HG03442 (cell line): ENCODE measurements at regions not wholly inside any gene's neighbourhood (a gene's known extent, or its start where the extent isn't known, plus 50 kb on each side); places are given as distances from the start of the nearest gene placed in this dataset.

Experiments used
- ATAC-seq: cut with Tn5 transposase; IDR thresholded peaks from one replicate; pipeline ENCODE4 v1.9.1; 2021; ENCODE audit warnings: mild to moderate bottlenecking, moderate library complexity; ENCODE audit not compliant: unreplicated experiment

DNA sequence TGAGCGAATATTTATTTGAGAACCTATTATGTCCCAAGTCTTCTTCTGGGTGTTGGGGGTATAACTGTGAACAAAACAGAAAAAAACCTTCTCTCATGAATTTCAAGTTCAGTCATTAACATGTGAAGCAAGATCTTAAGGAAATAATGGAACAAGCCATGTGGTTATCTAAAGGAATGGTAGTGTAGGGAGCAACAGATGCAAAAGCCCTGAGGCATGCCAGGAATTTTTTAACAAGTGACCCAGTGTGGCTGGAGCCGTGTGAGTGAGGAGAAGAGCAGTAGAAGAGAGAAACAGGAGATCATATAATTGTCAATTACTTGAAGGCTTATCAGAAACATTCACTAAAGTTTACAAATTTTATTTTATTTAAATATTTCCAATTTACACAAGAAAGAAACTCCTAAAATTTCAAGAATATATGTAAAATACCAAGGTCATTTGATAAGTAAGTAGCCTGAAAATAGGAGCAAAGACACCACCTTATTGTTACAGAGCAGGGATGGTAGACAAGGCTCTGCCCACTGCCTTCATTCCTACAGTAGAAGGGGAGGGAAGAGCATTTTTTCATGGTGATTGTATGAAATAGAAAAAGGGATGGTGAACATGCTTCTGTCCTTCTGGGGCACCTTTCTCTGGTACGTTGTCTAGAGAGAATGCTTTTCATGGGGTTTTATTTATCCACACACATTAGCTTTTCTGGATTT lies 345.1 kb downstream of the PLOD2 start:
- ATAC-seq, result no peak

- no peak for ATAC-seq
These were observed 343.0 kb downstream of the PLOD2 start for GRCh38 chr3:145817870-145818483.

DNA sequence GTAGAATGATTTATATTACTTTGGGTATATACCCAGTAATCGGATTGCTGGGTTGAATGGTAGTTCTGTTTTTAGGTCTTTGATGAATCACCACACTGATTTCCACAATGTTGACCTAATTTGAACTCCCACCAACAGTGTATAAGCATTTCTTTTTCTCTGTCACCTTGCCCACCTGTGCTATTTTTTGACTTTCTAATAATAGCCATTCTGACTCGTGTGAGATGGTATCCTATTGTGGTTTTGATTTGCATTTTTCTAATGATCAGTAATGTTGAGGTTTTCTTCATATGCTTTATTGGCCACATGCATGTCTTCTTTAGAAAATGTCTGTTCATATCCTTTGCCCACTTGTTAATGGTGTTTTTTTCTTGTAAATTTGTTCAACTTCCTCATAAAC lies 340.8 kb downstream of the PLOD2 start:
- ATAC-seq, result no peak

DNA sequence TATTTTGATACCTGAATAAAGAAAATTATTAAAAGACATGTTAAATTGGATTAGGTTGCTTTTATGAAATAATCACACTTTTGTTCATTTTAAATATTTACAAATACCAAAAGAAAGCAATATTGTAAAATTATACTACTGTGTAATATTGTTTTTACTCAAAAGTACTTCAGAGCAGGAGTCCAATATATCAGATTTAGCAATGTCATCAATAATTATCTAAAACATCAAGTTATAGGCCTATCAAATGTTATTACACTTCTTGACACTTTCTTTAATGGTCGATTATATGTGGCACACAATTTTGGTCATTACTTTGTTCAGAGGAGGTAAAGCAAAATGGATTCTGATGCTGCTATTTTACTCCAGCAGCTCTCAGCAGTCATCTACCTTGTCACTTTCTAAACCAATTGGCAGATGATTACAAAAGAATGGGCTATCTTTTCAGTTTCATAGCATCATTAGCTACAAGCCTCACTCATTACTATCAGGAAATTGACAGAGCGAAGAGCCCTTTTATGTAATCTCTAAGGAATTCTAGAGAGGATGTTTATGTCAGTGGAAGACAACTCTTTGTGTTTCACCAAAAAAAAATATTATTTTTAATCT lies 318.6 kb downstream of the PLOD2 start:
- no peak for ATAC-seq

GRCh38 chr3:145843561-145843960 lies 317.4 kb downstream of the PLOD2 start:
- ATAC-seq, result no peak

DNA sequence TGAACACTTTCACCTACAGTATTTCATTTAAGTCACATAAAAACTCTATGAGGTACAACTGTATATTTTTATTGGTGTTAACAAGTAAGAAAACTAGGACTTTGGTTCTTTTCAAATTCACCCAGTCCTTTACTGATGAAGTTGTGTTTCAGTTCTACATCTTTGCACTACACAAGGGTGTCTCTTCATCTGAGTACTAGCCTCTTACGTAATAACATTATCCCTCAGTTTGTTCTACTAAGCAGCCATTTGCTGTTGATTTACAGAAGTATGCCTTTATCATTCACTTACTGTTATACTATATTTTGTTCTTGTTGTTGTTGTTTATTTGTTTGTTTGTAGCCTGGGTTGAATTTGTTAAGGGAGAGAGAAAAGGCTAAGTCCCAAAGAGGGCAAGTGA lies 311.9 kb downstream of the PLOD2 start:
- no peak for ATAC-seq

DNA sequence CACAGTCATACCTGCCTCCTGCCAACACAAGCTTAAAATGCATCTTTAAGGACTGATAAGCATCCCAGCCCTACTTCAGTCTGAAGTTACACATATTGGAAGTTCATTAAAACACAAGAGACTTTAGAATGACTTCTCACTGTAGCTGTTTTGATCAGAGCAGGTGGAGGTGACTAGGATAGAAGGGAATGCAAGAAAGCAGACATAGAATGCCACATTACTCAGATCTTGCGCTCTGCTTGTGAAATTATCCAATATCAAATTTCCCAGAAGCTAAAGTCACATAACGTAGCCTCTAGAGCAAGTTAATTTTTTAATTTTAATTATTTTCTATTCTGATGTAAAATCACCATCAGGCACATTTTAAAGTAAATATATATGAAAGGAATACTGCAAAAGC lies 306.5 kb downstream of the PLOD2 start:
- ATAC-seq, result no peak

DNA sequence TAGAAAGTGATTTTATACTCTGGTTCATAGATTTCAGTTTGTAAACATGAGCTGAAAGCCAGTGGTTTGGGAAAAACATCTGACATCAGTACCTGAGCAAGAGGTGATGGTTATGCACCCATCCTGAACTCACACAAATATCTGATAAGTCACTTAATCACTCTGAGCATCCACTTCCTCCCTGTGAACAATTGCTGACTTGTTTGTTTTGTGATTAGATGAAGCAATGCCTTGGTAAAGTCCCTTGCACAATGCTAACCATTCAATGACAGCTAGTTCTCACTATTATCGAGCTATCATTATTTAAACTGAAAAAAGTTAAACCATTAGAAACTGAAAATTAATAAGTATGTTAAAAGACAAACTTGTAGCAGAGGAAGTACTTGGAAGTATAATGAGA lies 303.0 kb downstream of the PLOD2 start:
- no peak for ATAC-seq

GRCh38 chr3:145864336-145864735 lies 296.6 kb downstream of the PLOD2 start:
- no peak for ATAC-seq

DNA sequence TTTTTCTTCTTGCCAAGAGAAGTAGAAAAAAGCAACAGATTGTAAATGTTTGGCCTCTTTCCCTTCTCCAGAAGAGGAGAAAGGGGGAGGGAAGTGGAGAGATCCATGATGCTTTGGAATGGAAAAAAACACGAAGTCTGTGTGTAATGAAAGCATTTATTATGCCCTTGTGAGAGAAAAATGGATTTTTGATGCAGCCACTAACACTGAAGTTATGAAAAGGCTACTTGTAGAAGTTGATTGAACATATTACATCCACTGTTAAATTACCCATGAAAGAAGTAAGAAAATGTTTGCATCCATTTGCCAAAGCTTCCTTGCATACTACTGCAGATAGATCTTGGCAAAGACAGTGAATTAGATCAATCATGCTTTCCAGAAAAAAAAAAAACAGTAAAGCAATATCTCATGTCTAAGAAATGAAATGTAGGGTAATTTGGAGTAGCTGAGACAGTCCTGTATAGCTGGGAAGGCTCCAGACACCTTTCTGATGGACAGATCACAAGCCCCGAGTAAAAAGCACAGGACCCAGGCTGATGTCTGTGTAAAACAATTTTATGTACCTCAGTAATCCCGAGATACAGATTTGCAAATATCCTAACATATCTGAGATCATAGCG lies 295.5 kb downstream of the PLOD2 start:
- ATAC-seq, result no peak

DNA sequence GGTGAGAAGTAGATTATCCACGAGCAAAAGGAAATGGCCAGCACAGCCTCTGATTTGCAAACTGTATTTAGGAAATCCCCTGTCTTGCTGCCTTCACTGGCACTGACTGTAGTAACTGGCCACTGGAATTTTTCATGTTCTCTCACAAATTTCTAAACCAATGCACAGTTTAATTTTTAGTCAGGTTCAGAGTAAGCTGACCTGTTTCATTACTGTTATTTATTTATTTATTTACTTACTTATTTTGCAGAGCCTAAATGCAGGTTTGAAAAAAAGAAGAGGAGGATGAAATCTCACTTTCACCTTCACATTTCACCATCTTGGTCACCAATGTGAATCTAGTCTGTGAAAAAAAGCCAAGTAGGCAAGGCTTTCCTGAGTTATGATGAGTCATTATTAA lies 291.0 kb downstream of the PLOD2 start:
- peak; percentile 37 for ATAC-seq

DNA sequence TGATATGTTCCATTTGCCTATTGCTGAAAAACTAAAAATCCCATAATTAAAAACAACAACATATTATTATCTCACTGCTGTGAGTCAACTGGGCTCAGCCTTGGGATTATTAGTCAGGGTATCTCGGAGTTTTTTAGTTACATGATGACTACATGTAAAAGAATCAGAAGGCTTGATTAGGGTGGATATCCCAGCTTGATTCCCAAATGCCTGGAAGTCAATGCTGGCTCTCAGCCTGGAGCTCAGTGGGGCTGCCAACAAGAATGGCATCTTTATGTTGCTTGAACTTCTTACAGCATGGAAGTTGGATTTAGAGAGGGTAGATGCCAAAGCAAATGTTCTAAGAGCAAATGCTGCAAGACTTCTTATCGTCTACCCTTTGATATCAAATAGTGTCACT lies 278.5 kb downstream of the PLOD2 start:
- no peak for ATAC-seq

DNA sequence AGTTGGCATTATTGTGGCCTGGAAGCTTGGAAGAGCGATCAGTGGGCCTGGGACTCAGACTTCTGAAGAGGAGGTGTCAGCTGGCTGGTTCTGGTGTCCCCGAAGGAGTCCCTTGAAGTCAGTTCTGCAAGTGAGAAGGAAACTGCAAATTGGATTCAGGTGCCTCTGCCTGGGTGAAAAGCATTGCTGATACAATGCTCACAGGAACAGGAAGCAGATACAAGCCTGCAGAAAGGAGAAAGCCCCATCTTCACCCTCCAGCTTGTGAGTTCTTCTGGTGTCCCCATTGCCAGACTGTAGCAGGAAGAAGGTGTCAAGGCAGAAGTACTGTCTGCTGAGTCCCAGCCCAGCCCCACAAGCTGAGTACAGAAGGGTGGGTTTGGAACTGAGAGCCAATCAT lies 271.3 kb downstream of the PLOD2 start:
- ATAC-seq, result peak; percentile 39

GRCh38 chr3:145892869-145893268 lies 268.1 kb downstream of the PLOD2 start:
- no peak for ATAC-seq

DNA sequence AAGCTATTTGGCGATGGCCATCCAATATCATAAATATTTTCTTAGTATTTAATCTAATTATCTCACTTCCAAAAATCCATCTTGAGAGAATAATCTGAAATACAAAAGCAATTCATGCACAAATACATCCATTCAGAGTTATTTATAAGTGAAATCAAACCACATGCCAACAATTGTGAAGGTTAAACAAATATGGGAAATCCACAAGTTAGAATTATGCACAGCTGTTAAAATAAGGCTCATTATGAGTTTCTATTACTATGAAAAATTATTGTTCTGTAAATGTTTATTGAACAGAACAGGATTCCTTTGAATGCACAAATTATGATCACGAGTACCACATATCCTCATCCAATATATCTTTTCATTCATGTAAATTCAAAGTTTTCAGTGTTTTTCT lies 267.7 kb downstream of the PLOD2 start:
- no peak for ATAC-seq

DNA sequence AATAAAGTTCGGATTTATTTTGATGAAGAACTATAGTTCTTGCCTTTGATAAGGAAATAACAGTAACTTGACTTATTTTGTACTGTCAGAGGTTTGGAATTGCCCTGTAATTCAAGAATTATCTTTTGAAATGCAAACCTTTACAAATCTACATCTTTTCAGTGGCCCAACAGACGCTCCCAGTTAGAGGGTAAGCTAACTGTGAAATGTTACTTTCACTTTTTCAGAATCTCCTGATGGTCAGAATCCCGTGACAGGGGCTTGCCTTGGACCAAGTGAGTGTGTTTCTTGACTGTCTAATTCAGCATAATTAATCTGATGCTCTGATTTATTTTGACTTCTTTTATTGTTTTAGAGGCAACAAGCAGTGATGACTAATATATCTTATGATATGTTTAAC lies 262.5 kb downstream of the PLOD2 start:
- ATAC-seq, result no peak

DNA sequence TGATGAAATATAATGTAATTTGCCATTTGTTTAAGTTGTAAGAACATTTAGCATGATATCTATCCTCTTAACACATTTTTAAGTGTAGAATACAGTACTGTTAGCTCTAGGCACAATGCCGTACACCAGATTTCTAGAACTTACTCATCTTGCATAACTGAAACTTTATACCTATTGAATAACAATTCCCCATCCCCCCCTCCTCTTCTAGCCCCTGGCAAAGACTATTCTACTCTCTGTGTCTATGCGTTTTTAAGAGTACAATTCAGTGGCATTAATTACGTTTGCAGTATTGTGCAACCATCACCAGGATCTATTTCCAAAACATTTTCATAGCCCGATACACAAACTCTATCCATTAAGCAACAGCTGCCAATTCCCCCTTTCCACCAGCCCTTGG lies 261.7 kb downstream of the PLOD2 start:
- ATAC-seq, result no peak

- ATAC-seq, result peak; percentile 61
These were observed 260.7 kb downstream of the PLOD2 start for GRCh38 chr3:145900056-145900829.

- no peak for ATAC-seq
These were observed 258.8 kb downstream of the PLOD2 start for GRCh38 chr3:145902166-145902565.

DNA sequence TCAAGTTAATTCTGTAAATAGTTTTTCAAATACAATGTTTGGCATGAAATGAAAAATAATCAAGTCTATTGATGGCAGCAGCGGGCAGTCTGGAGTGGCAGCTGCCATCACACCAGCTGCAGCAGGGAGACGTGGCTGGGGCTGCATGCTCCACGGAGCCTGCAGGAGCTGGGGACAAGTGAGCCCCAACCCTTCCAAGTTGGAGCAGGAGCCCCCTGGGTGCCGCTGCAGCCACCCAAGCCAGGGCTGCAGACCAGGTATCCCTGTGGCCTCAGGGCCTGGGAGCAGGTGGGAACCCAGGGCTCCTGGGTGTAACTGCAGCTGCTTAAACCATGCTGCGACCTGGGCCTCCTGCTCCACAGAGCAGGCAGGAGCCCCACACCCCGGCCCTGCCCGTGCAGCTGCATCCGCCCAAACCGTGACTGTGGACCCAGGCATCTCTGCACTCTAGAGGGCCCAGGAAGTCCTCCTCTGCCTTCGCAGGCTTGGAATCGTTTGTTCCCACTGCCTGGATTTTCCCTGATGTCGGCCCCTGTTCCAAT lies 257.4 kb downstream of the PLOD2 start:
- no peak for ATAC-seq

GRCh38 chr3:145904138-145904537 lies 256.8 kb downstream of the PLOD2 start:
- no peak for ATAC-seq
